ENCODE measurements at regions not wholly inside any gene's neighbourhood (a gene's known extent, or its start where the extent isn't known, plus 50 kb on each side); places are given as distances from the start of the nearest gene placed in this dataset.

DNA sequence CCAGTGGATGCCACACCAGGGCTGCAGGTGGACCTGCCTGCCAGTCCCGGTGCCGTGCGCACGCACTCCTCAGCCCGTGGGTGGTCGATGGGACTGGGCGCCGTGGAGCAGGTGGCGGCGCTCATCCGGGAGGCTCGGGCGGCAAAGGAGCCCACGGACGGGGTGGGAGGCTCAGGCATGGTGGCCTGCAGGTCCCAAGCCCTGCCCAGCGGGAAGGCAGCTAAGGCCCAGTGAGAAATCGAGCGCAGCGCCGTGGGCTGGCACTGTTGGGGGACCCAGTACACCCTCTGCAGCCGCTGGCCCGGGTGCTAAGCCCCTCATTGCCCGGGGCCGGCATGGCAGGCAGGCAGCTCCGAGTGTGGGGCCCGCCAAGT, 1171.8 kb upstream of the B3GALT2 start:
- no peak for TF ChIP-seq BHLHE40 (IDR thresholded peaks at IDR 0.05; ENCODE audit: low read depth, low read length)
- TF ChIP-seq JUNB (IDR thresholded peaks at IDR 0.05) = no peak
- TF ChIP-seq MAFK (IDR thresholded peaks at IDR 0.05; ENCODE audit: partially characterized antibody) = no peak
- TF ChIP-seq CHD2 (IDR thresholded peaks at IDR 0.05; ENCODE audit: low read length, partially characterized antibody) = no peak
- TF ChIP-seq, protein P1, sequence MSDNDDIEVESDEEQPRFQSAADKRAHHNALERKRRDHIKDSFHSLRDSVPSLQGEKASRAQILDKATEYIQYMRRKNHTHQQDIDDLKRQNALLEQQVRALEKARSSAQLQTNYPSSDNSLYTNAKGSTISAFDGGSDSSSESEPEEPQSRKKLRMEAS (IDR thresholded peaks at IDR 0.05) = no peak
- TF ChIP-seq REST (IDR thresholded peaks at IDR 0.05) = no peak
- no peak for TF ChIP-seq CTCF (IDR thresholded peaks at IDR 0.05)
- TF ChIP-seq FOXS1 (CRISPR knock-in tag; IDR thresholded peaks at IDR 0.05) = no peak
- no peak for TF ChIP-seq FOSL2 (IDR thresholded peaks at IDR 0.05)
- no peak for TF ChIP-seq FOSL2 (CRISPR knock-in tag; IDR thresholded peaks at IDR 0.05)
- no peak for TF ChIP-seq CEBPB (IDR thresholded peaks at IDR 0.05)
- no peak for TF ChIP-seq PBX3 (IDR thresholded peaks at IDR 0.05)

Measured in A549 (cell line).